PC-9 (cell line): ENCODE measurements at regions not wholly inside any gene's neighbourhood (a gene's known extent, or its start where the extent isn't known, plus 50 kb on each side); places are given as distances from the start of the nearest gene placed in this dataset.

Experiments
- BruUV-seq: library from RNA; stranded (reverse); fragments of 400-500 nt; replicated peaks from 2 replicates; lab custom pipeline; 2021; lab: Mats Ljungman, UMichigan
- CTCF ChIA-PET: fragments of 300-600 bp; sonication (Branson Sonifier 250); formaldehyde crosslinking; loops from one replicate; lab custom pipeline; 2022; ENCODE audit warnings: antibody characterized with exemption; lab: Charles Lee
- POLR2A ChIA-PET: fragments of 300-600 bp; sonication (Branson Sonifier 250); formaldehyde crosslinking; loops from one replicate; lab custom pipeline; 2022; ENCODE audit warnings: antibody characterized with exemption; ENCODE audit not compliant: unreplicated experiment; lab: Charles Lee
- DNase-seq, 2 experiments: peaks; one replicate each; pipeline versions ENCODE4 v3.0.0 to v3.0.0-alpha.2; 2015 to 2022; ENCODE audit warnings: mixed read lengths in 1 of 2
- H2AFZ ChIP-seq: fragments of 200-600 bp; sonication (generic); 2 replicates; pipeline ENCODE4 v1.8.1; 2017; ENCODE audit warnings: antibody characterized with exemption
- H3F3A ChIP-seq: fragments of 200-600 bp; sonication (generic); 2 replicates; pipeline ENCODE4 v1.8.1; 2017; ENCODE audit warnings: antibody characterized with exemption, mild to moderate bottlenecking, low read depth; ENCODE audit not compliant: insufficient read depth
- H3K27ac ChIP-seq: fragments of 200-600 bp; sonication (generic); 2 replicates; pipeline ENCODE4 v1.6.1; 2016; ENCODE audit warnings: mixed run types
- H3K27me3 ChIP-seq: fragments of 200-600 bp; sonication (generic); 2 replicates; pipeline ENCODE4 v1.6.1; 2016; ENCODE audit warnings: low read depth, mixed run types; ENCODE audit not compliant: insufficient read depth
- H3K36me3 ChIP-seq: fragments of 200-600 bp; sonication (generic); 2 replicates; pipeline ENCODE4 v1.6.1; 2016; ENCODE audit warnings: low read depth, mixed run types
- H3K4me1 ChIP-seq: fragments of 200-600 bp; sonication (generic); replicated peaks from 2 replicates; pipeline ENCODE4 v1.6.1; 2016; ENCODE audit warnings: mixed run types; ENCODE audit not compliant: insufficient read depth
- H3K4me2 ChIP-seq: fragments of 200-600 bp; sonication (generic); 2 replicates; pipeline ENCODE4 v1.6.1; 2017; ENCODE audit warnings: mixed run types
- H3K4me3 ChIP-seq: fragments of 200-600 bp; sonication (generic); 2 replicates; pipeline ENCODE4 v1.6.1; 2016; ENCODE audit warnings: mixed run types
- H3K79me2 ChIP-seq: fragments of 200-600 bp; sonication (generic); 2 replicates; pipeline ENCODE4 v1.6.1; 2017; ENCODE audit warnings: low read depth, mixed run types
- H3K9me2 ChIP-seq: fragments of 200-600 bp; sonication (generic); 2 replicates; pipeline ENCODE4 v1.8.1; 2017; ENCODE audit warnings: mild to moderate bottlenecking; ENCODE audit not compliant: insufficient read depth
- H3K9me3 ChIP-seq: fragments of 200-600 bp; sonication (generic); 2 replicates; pipeline ENCODE4 v1.8.1; 2016; ENCODE audit warnings: low read depth; ENCODE audit not compliant: insufficient read depth
- H4K20me1 ChIP-seq: fragments of 200-600 bp; sonication (generic); 2 replicates; pipeline ENCODE4 v1.8.1; 2017; ENCODE audit not compliant: insufficient read depth
- EZH2 ChIP-seq: fragments of 200-600 bp; sonication (generic); IDR thresholded peaks from 2 replicates; pipeline ENCODE4 v1.8.0; 2017; ENCODE audit warnings: antibody characterized with exemption, low read depth
- intact Hi-C: fragments of 100-400 bp; cut with micrococcal nuclease; formaldehyde crosslinking; loops from one replicate; pipeline ENCODE4 v1.10.0; 2022; ENCODE audit not compliant: unreplicated experiment
- TF ChIP-seq, protein P1 (sequence below): fragments of 200-600 bp; sonication (generic); conservative IDR thresholded peaks from 2 replicates; pipeline ENCODE4 v1.6.1; 2017; ENCODE audit warnings: mixed run types, antibody characterized with exemption, mild to moderate bottlenecking, moderate library complexity

DNA sequence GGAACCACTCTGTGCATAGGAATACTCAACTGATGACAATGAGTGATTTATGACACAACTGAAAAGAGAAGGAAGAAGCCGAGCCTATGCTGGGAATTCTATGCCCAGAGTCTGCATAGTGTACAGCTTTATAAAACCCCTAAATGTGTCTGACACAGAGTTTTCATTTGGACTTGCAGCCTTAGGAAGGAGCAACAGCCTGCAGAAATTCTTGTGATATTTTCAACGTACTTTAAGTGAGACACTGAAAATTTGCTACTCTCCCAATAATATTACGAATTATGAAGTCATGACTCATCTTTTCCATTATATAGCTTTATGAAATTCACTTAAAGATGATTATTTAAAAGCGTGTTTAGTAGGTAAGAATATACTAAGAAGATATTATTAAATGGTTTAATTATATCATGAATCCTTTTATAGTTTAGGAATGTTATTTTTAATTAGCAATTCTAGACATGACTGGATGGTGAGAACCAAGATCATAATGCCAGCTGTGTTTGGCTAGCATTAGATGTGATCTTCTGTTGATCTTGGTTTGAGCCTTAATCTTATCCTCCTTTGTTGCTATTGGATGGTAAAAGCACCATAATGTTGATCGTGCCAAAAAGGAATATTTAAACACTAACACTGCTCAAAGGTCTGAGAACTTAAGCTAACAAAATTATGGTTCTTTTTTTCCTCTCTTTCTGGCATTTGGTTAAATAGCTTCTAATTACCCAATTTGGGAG lies 785.1 kb upstream of the ADGRL4 start:
- ChIA-PET CTCF (no interaction called here), POLR2A (no interaction called here)
- no peak overlapping the region for H2AFZ ChIP-seq
- no peaks in the 10 kb centered on the region for H3F3A ChIP-seq
- H3K27me3 ChIP-seq: no peaks in the 10 kb centered on the region
- no peak overlapping the region for H3K4me2 ChIP-seq
- TF ChIP-seq, protein P1, sequence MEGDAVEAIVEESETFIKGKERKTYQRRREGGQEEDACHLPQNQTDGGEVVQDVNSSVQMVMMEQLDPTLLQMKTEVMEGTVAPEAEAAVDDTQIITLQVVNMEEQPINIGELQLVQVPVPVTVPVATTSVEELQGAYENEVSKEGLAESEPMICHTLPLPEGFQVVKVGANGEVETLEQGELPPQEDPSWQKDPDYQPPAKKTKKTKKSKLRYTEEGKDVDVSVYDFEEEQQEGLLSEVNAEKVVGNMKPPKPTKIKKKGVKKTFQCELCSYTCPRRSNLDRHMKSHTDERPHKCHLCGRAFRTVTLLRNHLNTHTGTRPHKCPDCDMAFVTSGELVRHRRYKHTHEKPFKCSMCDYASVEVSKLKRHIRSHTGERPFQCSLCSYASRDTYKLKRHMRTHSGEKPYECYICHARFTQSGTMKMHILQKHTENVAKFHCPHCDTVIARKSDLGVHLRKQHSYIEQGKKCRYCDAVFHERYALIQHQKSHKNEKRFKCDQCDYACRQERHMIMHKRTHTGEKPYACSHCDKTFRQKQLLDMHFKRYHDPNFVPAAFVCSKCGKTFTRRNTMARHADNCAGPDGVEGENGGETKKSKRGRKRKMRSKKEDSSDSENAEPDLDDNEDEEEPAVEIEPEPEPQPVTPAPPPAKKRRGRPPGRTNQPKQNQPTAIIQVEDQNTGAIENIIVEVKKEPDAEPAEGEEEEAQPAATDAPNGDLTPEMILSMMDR: no peak
- no peak for TF ChIP-seq EZH2
- peaks cover 4% of the 10 kb centered on the region; the same call in 1 of the 2 replicates for H4K20me1 ChIP-seq
- BruUV-seq: no TSS peak
- H3K79me2 ChIP-seq: no peaks in the 10 kb centered on the region
- intact Hi-C loops: no loop called here
- H3K4me1 ChIP-seq: no peaks in the 10 kb centered on the region
- no peaks in the 10 kb centered on the region for H3K36me3 ChIP-seq
- H3K27ac ChIP-seq: no peak overlapping the region
- H3K4me3 ChIP-seq: no peak overlapping the region
- 0 out of 2 replicates have a peak, but pooled peaks cover 3% of the 10 kb centered on the region for H3K9me3 ChIP-seq
- no peak for DNase-seq
- no peaks in the 10 kb centered on the region for H3K9me2 ChIP-seq

DNA sequence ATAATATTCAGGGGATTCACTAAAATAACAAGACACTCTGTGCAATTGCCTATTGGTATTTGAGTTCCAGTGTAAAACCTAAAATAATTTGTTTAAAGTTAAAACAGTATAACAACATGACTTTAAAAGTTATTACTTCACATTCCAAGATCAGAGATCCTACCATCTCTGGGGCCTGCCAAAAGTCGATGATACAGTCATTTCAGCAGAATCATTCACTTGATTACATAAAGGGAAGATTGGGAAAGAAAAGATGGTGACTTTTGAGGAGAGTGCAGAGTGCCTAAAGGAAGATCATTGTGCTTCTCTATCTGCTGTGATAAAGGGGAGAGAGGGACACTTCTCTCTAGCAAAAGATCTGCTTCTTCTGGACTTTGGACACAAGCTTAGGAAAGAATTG lies 784.4 kb upstream of the ADGRL4 start:
- TF ChIP-seq EZH2: no peak
- TF ChIP-seq, protein P1: no peak
- no peak overlapping the region for H2AFZ ChIP-seq
- H3K36me3 ChIP-seq: no peaks in the 10 kb centered on the region
- H3K4me1 ChIP-seq: no peaks in the 10 kb centered on the region
- intact Hi-C loops: no loop called here
- POLR2A ChIA-PET: no interaction called here
- H3K4me3 ChIP-seq: no peak overlapping the region
- CTCF ChIA-PET: no interaction called here
- H3K79me2 ChIP-seq: no peaks in the 10 kb centered on the region
- no peaks in the 10 kb centered on the region for H3F3A ChIP-seq
- peaks cover 4% of the 10 kb centered on the region; the same call in 1 of the 2 replicates for H4K20me1 ChIP-seq
- no peaks in the 10 kb centered on the region for H3K27me3 ChIP-seq
- no TSS peak for BruUV-seq
- H3K9me3 ChIP-seq: 0 out of 2 replicates have a peak, but pooled peaks cover 3% of the 10 kb centered on the region
- no peaks in the 10 kb centered on the region for H3K9me2 ChIP-seq
- H3K4me2 ChIP-seq: no peak overlapping the region
- no peak for DNase-seq
- H3K27ac ChIP-seq: no peak overlapping the region

DNA sequence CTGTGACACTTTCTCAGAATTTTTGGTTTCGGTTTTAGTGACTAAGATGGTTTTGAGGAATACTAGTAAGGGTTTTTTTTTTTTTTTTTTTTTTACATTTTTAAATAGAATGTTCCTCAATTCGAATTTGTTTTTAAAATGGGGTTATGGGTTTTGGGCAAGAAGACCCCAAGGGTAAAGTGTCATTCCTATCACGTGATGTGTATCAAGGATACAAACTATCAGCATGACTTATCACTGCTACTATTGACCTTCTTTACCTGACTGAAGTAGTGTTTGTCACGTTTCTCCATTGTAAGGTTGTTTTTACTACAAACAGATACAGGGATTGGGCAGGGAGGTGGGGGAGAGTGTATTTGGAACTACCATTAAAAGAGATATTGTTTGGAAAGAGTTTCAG lies 781.1 kb upstream of the ADGRL4 start:
- 0 out of 2 replicates have a peak, but pooled peaks cover 3% of the 10 kb centered on the region for H3K9me3 ChIP-seq

More for the DNA sequence above, 781.1 kb upstream of the ADGRL4 start:
- Histone ChIP-seq H4K20me1 (no peaks in the 10 kb centered on the region; the same call in 1 of the 2 replicates), H3K36me3 (no peaks in the 10 kb centered on the region), H3K4me1 (no peaks in the 10 kb centered on the region), H3K27me3 (no peaks in the 10 kb centered on the region), H3K4me2 (no peak overlapping the region), H2AFZ (no peak overlapping the region), H3F3A (no peaks in the 10 kb centered on the region), H3K79me2 (no peaks in the 10 kb centered on the region), H3K27ac (no peak overlapping the region), H3K9me2 (no peaks in the 10 kb centered on the region), H3K4me3 (no peak overlapping the region)
- ChIA-PET POLR2A (no interaction called here), CTCF (no interaction called here)
- DNase-seq: no peak
- intact Hi-C loops: no loop called here
- BruUV-seq: no TSS peak
- TF ChIP-seq EZH2: no peak
- TF ChIP-seq, protein P1: no peak
